ENCODE measurements at regions not wholly inside any gene's neighbourhood (a gene's known extent, or its start where the extent isn't known, plus 50 kb on each side); places are given as distances from the start of the nearest gene placed in this dataset.

GRCh38 chr5:98464737-98465330 is 308.6 kb upstream of the RGMB start:
- no peaks in the 10 kb centered on the region for H3K4me1 ChIP-seq (ENCODE audit: insufficient read depth)
- 89% methylated on average over 3 of the region's 3 CpGs for WGBS (ENCODE audit: low lambda C conversion rate, missing lambda C conversion rate)
- DNase-seq (ENCODE audit: low spot score): no peak
- no peaks in the 10 kb centered on the region for H3K9me3 ChIP-seq (ENCODE audit: low read depth)
- H3K36me3 ChIP-seq (replicated peaks; ENCODE audit: insufficient read depth, low read depth): no peaks in the 10 kb centered on the region
- TF ChIP-seq EZH2 (IDR thresholded peaks at IDR 0.05; ENCODE audit: borderline replicate concordance): no peak
- TF ChIP-seq EZH2phosphoT487 (IDR thresholded peaks at IDR 0.05; ENCODE audit: low read depth, severe bottlenecking, unreplicated experiment): no peak
- TF ChIP-seq, protein P1, sequence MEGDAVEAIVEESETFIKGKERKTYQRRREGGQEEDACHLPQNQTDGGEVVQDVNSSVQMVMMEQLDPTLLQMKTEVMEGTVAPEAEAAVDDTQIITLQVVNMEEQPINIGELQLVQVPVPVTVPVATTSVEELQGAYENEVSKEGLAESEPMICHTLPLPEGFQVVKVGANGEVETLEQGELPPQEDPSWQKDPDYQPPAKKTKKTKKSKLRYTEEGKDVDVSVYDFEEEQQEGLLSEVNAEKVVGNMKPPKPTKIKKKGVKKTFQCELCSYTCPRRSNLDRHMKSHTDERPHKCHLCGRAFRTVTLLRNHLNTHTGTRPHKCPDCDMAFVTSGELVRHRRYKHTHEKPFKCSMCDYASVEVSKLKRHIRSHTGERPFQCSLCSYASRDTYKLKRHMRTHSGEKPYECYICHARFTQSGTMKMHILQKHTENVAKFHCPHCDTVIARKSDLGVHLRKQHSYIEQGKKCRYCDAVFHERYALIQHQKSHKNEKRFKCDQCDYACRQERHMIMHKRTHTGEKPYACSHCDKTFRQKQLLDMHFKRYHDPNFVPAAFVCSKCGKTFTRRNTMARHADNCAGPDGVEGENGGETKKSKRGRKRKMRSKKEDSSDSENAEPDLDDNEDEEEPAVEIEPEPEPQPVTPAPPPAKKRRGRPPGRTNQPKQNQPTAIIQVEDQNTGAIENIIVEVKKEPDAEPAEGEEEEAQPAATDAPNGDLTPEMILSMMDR (IDR thresholded peaks at IDR 0.05; ENCODE audit: poor library complexity): no peak
- no peak overlapping the region for H2AFZ ChIP-seq
- H3K9me2 ChIP-seq (replicated peaks; ENCODE audit: insufficient read depth): no peaks in the 10 kb centered on the region
- H3K4me3 ChIP-seq: no peak overlapping the region
- H3K4me2 ChIP-seq: no peak overlapping the region
- H3K27ac ChIP-seq: no peak overlapping the region
- H4K20me1 ChIP-seq (ENCODE audit: insufficient read depth, poor library complexity, severe bottlenecking): no peaks in the 10 kb centered on the region
- H3K27me3 ChIP-seq: no peaks in the 10 kb centered on the region
- no peaks in the 10 kb centered on the region for H3K79me2 ChIP-seq

- no peak for DNase-seq (ENCODE audit: low spot score)
- no peak overlapping the region for H3K4me3 ChIP-seq
- H3K4me1 ChIP-seq (ENCODE audit: insufficient read depth): no peaks in the 10 kb centered on the region
- no peaks in the 10 kb centered on the region for H3K36me3 ChIP-seq (replicated peaks; ENCODE audit: insufficient read depth, low read depth)
- H3K27me3 ChIP-seq: no peaks in the 10 kb centered on the region
- TF ChIP-seq EZH2phosphoT487 (IDR thresholded peaks at IDR 0.05; ENCODE audit: low read depth, severe bottlenecking, unreplicated experiment) (no peak), EZH2 (IDR thresholded peaks at IDR 0.05; ENCODE audit: borderline replicate concordance) (no peak)
- TF ChIP-seq, protein P1 (IDR thresholded peaks at IDR 0.05; ENCODE audit: poor library complexity): no peak
- H3K79me2 ChIP-seq: no peaks in the 10 kb centered on the region
- H3K4me2 ChIP-seq: no peak overlapping the region
- WGBS (ENCODE audit: low lambda C conversion rate, missing lambda C conversion rate): 64% methylated on average over 4 of the region's 4 CpGs
- H2AFZ ChIP-seq: no peak overlapping the region
- no peak overlapping the region for H3K27ac ChIP-seq
- H3K9me3 ChIP-seq (ENCODE audit: low read depth): no peaks in the 10 kb centered on the region
- no peaks in the 10 kb centered on the region for H3K9me2 ChIP-seq (replicated peaks; ENCODE audit: insufficient read depth)
- H4K20me1 ChIP-seq (ENCODE audit: insufficient read depth, poor library complexity, severe bottlenecking): no peaks in the 10 kb centered on the region
Measured at GRCh38 chr5:98468188-98468869, 305.1 kb upstream of the RGMB start.

DNA sequence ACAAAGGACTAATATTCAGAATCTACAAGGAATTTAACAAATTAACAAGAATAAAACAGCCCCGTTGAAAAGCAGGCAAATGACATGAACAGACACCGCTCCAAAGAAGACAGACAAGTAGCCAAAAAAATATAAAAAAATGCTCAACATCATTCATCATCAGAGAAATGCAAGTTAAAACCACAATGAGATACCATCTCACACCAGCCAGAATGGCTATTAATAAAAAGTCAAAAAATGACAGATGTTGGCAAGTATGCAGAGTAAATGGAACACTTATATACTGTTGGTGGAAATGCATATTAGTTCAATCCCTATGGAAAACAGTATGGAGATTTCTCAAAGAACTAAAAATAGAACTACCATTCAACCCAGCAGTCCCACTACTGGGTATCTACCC is 302.7 kb upstream of the RGMB start:
- no peak for DNase-seq (ENCODE audit: low spot score)
- TF ChIP-seq EZH2phosphoT487 (IDR thresholded peaks at IDR 0.05; ENCODE audit: low read depth, severe bottlenecking, unreplicated experiment) (no peak), EZH2 (IDR thresholded peaks at IDR 0.05; ENCODE audit: borderline replicate concordance) (no peak)
- TF ChIP-seq, protein P1 (IDR thresholded peaks at IDR 0.05; ENCODE audit: poor library complexity): no peak
- H3K27ac ChIP-seq: no peak overlapping the region
- H4K20me1 ChIP-seq (ENCODE audit: insufficient read depth, poor library complexity, severe bottlenecking): no peaks in the 10 kb centered on the region
- no peak overlapping the region for H3K4me2 ChIP-seq
- 91% methylated on average over 2 of the region's 2 CpGs for WGBS (ENCODE audit: low lambda C conversion rate, missing lambda C conversion rate)
- no peaks in the 10 kb centered on the region for H3K9me3 ChIP-seq (ENCODE audit: low read depth)
- H3K36me3 ChIP-seq (replicated peaks; ENCODE audit: insufficient read depth, low read depth): no peaks in the 10 kb centered on the region
- H2AFZ ChIP-seq: no peak overlapping the region
- H3K4me1 ChIP-seq (ENCODE audit: insufficient read depth): no peaks in the 10 kb centered on the region
- H3K9me2 ChIP-seq (replicated peaks; ENCODE audit: insufficient read depth): no peaks in the 10 kb centered on the region
- no peaks in the 10 kb centered on the region for H3K79me2 ChIP-seq
- H3K27me3 ChIP-seq: no peaks in the 10 kb centered on the region
- no peak overlapping the region for H3K4me3 ChIP-seq
